ENCODE measurements at regions not wholly inside any gene's neighbourhood (a gene's known extent, or its start where the extent isn't known, plus 50 kb on each side); places are given as distances from the start of the nearest gene placed in this dataset.
A peak's percentile ranks its signal among the peaks of the same experiment; 100 is the strongest.

DNA sequence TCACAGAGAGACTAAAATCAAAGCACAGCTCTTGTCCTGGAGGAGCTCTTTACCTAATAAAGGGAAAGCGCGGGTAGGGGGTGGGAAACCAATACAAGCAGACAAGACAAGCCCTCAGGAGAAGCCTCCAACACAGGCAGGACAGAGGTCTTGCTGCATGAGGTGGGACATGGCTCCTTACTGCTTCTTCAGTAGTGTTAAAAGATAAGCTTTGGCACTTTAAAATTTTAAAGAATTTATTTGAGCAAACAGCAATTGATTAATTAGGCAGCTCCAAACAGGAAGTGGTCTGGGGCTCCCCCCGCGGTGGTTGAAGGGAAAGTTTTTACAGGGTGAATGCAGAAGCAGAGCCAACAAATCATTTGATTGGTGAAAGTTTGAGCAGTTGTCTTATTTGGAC, 50.3 kb upstream of the MACC1 start:
- no peaks in the 10 kb centered on the region for H3K27me3 Mint-ChIP-seq
- H3K36me3 Mint-ChIP-seq: no peaks in the 10 kb centered on the region
- no peak overlapping the region for H3K27ac Mint-ChIP-seq
- peak; percentile 75 for ATAC-seq (ENCODE audit: low read depth)
- peaks cover 4% of the 10 kb centered on the region for H3K4me1 Mint-ChIP-seq
- peak; percentile 14 to 34 for DNase-seq (ENCODE audit: low spot score in 2 of 2)
- no peak overlapping the region for H3K4me3 Mint-ChIP-seq
- no peaks in the 10 kb centered on the region for H3K9me3 Mint-ChIP-seq

DNA sequence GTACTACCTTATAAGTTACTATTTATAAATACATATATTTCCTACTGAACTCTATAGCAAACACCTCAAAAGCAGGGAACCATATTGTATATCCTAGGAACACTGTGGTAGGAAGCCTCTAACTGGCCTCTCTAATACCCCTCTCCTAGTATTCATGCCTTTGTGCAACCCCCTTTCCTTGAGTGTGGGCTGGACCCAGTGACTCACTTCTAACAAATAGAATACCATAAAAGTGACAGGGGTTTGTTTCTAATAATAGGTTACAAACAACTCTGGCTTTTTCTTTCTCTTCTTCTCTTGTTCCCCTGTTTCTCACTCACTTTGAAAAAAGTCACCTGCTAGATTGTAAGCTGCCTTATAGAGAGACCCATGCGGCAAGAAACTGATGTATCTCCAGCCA, 51.6 kb upstream of the MACC1 start:
- Mint-ChIP-seq H3K27ac (no peak overlapping the region), H3K4me1 (peaks cover 2% of the 10 kb centered on the region), H3K9me3 (no peaks in the 10 kb centered on the region), H3K36me3 (no peaks in the 10 kb centered on the region), H3K27me3 (no peaks in the 10 kb centered on the region), H3K4me3 (no peak overlapping the region)
- no peak for DNase-seq (ENCODE audit: low spot score in 2 of 2)
- no peak for ATAC-seq (ENCODE audit: low read depth)

DNA sequence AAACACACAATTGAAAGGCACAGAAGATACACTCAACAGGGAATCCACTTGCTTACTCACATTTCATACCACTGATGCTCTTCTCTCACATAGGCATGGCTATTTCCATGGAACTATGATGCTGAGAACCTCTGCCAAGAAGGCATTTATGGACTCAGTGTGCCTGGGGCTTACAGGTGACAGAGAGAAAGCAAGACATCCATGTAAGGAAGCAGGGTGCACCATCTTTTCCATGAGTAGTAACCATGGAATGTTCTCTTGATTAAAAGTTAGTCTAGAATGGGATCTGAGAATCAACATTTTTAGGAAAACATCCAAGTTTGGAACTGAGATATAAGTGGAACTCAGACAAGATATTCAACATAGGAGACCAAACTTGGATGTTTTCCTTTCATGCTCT, 52.5 kb upstream of the MACC1 start:
- Mint-ChIP-seq H3K27ac (no peak overlapping the region), H3K4me3 (no peak overlapping the region), H3K27me3 (no peaks in the 10 kb centered on the region), H3K36me3 (no peaks in the 10 kb centered on the region), H3K4me1 (peaks cover 2% of the 10 kb centered on the region), H3K9me3 (no peaks in the 10 kb centered on the region)
- ATAC-seq (ENCODE audit: low read depth) (no peak), DNase-seq (ENCODE audit: low spot score in 2 of 2) (no peak)

DNA sequence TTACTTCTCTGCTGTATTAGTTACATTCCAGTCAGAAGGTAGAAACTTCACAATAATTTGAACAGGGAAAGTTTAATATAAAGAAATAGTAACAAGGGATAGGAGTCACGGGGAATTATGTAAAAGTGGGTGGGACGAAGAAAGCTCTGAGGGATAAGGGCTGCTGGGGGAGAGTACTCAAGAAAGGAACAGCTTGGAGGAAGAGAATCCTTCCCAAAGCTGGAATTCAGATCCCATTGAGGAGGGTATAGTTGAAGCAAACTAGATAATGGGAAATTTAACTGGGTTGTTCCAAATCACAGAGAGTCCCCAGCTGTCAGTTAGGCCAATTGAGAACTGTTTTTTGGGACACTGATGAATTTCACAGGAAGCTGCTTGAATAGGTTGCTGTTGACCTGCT, 53.2 kb upstream of the MACC1 start:
- H3K27ac Mint-ChIP-seq: no peak overlapping the region
- DNase-seq (ENCODE audit: low spot score in 2 of 2) (no peak), ATAC-seq (ENCODE audit: low read depth) (no peak)
- no peaks in the 10 kb centered on the region for H3K27me3 Mint-ChIP-seq
- H3K4me1 Mint-ChIP-seq: peaks cover 2% of the 10 kb centered on the region
- no peak overlapping the region for H3K4me3 Mint-ChIP-seq
- no peaks in the 10 kb centered on the region for H3K36me3 Mint-ChIP-seq
- no peaks in the 10 kb centered on the region for H3K9me3 Mint-ChIP-seq

DNA sequence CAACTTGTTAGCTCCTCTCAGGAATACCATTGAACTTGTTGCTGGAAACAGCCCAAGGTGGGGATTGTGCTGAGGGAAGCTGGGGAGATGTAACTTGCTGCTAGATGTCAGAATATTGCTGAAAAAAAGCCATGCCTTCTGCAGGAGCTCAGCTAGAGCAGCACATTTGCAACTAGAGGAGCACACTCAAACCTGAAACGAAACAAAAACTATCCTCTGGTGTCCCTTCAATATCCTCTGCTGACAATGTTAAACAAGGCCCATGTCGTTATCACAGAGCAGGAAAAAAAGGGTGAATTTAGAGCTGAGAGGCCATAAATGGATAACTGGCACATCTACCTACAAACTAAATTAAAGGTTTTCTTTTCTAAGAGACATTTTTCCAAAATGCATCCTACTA, 53.7 kb upstream of the MACC1 start:
- Mint-ChIP-seq H3K4me3 (peak overlapping the region; percentile 44), H3K27ac (peak overlapping the region; percentile 41), H3K27me3 (no peaks in the 10 kb centered on the region), H3K4me1 (peaks cover 2% of the 10 kb centered on the region), H3K36me3 (no peaks in the 10 kb centered on the region), H3K9me3 (no peaks in the 10 kb centered on the region)
- ATAC-seq (ENCODE audit: low read depth): peak; percentile 59
- DNase-seq (ENCODE audit: low spot score in 2 of 2): no peak

DNA sequence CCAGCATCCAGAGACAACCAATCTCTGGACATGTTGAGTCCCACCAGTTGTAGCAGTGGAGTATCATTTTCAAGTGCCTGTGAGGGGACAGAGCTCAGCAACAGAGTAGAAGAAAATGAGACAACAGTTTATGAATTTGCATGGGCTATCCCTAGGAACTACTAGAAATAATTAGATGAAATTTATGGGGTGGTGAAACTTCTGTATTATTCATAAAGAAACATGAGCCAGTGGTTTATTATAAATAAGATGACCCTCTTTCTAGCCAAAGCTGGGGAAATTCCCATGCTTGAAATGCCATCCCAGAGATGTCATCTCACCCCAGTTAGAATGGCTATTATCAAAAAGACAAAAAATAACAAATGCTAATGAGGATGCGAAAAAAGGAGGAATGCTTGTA, 55.1 kb upstream of the ITGB8 start:
- no peak for DNase-seq (ENCODE audit: low spot score in 2 of 2)
- Mint-ChIP-seq H3K27me3 (no peaks in the 10 kb centered on the region), H3K36me3 (no peaks in the 10 kb centered on the region), H3K9me3 (no peaks in the 10 kb centered on the region), H3K4me3 (no peak overlapping the region), H3K4me1 (peaks cover 4% of the 10 kb centered on the region), H3K27ac (no peak overlapping the region)
- ATAC-seq (ENCODE audit: low read depth): no peak

DNA sequence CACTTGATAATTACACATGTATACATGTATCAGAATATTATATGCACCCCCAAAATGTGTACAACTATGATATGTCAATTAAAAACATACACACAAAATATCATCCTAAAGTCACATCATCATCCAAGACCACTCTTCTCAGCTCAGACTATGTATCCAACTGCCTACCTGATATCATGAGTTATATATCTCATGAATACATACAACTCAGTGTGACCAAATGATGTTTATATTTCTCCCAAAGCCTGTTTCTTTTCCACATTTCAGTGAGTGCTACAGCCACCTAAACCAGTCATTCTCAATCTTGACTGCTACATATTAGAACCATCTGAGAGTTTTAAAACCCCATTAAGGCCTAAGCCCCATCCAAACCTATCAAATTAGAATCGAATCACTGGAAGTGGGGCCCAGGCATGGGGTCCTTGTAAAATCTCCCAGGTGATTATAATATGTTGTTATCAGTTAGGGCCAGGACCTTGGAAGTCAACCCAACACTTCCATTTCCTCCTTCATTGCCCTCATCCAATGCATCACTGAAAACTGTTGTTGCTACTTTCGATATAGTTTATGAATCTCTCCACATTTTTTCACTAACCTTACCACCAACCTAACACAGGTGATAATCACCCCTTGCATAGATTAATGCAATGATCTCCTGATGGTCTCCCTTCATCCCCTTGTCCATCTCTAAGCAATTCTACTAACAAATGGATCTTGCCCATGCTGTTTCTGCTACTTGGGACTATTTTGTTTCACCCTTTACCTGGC, 53.8 kb upstream of the ITGB8 start:
- no peaks in the 10 kb centered on the region for H3K27me3 Mint-ChIP-seq
- no peaks in the 10 kb centered on the region for H3K9me3 Mint-ChIP-seq
- DNase-seq (ENCODE audit: low spot score in 2 of 2) (no peak), ATAC-seq (ENCODE audit: low read depth) (no peak)
- H3K27ac Mint-ChIP-seq: no peak overlapping the region
- H3K4me1 Mint-ChIP-seq: peaks cover 2% of the 10 kb centered on the region
- no peak overlapping the region for H3K4me3 Mint-ChIP-seq
- H3K36me3 Mint-ChIP-seq: no peaks in the 10 kb centered on the region

DNA sequence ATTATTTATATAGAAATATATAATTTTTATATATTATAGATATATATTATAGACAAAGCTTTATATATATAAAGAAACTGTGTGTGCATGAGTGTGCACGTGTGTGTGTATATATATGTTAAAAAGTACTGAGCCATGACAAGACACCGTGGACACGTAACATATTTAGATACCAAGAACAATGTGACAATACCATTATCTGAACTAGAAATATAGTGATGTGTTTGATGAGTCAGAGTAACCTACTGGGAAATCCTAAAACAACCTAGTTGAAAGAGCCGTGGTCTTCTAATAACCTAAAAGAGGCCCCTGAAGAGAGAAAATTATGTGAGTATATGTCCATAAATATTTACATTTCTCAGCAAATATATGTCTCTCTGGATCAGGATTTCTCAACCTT, 50.7 kb upstream of the ITGB8 start:
- ATAC-seq (ENCODE audit: low read depth): no peak
- no peak overlapping the region for H3K4me3 Mint-ChIP-seq
- peaks cover 5% of the 10 kb centered on the region for H3K4me1 Mint-ChIP-seq
- H3K9me3 Mint-ChIP-seq: no peaks in the 10 kb centered on the region
- H3K36me3 Mint-ChIP-seq: no peaks in the 10 kb centered on the region
- DNase-seq (ENCODE audit: low spot score in 2 of 2): no peak
- no peak overlapping the region for H3K27ac Mint-ChIP-seq
- H3K27me3 Mint-ChIP-seq: no peaks in the 10 kb centered on the region

DNA sequence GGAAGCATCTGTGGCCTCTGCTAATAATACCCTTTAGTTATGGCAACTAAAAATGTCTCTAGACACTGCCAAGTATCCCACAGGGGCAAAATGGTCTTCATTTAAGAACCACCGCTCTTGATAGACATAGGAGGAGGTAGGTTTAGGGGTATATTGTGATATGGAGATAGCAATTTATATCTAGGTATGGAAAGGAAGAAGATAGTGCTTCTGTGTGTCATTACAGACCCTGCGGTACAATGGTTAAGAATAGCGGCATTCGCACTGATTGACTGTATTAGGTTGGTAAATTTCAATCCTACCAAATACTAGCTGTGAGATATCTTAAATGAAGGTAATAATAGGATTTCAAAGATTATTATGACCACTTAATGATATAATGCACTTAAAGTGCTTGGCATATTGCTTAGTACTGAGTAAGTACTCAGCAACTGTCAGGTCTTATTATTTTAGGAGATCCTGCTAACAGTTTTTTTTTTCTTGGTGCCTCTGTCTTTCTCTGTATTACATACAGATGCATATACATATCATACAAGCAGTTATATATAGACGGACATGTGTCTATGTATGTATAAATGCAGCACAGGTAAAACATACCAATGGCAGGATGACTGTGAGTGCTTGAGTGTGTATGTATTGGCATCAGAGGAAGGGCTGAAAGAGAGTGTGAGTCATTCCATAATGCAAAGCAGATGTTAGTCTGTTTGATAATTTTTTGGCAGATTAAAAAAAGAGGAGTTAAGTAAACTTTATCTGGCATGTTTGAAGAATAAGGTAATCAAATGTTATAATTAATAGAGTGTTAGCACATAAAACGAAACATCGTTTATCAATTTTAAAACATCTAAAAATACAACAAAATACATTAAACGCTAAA, 50.0 kb upstream of the ITGB8 start:
- Mint-ChIP-seq H3K27me3 (no peaks in the 10 kb centered on the region), H3K9me3 (no peaks in the 10 kb centered on the region), H3K4me3 (no peak overlapping the region), H3K4me1 (peaks cover 5% of the 10 kb centered on the region), H3K36me3 (no peaks in the 10 kb centered on the region), H3K27ac (no peak overlapping the region)
- DNase-seq (ENCODE audit: low spot score in 2 of 2): no peak
- no peak for ATAC-seq (ENCODE audit: low read depth)
